ENCODE measurements at regions not wholly inside any gene's neighbourhood (a gene's known extent, or its start where the extent isn't known, plus 50 kb on each side); places are given as distances from the start of the nearest gene placed in this dataset.

DNA sequence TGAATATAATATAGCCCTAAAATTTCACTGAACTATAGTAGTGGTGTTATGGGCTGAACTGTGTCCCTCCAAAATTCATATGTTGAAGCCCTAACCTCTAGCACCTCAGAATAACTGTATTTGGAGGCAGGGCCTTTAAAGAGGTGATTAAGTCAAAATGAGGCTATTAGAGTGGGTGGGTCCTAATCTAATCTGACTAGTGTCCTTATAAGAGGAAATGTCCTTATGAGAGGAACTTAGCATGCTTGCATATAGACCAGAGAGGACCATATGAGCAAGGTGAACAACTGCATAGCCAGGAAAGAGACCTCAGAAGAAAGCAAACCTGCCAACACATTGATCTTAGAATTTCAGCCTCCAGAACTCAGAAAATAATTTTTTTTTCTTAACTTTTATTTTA, 238.4 kb downstream of the ZEB2 start:
- DNase-seq (ENCODE audit: low read depth), result no peak

DNA sequence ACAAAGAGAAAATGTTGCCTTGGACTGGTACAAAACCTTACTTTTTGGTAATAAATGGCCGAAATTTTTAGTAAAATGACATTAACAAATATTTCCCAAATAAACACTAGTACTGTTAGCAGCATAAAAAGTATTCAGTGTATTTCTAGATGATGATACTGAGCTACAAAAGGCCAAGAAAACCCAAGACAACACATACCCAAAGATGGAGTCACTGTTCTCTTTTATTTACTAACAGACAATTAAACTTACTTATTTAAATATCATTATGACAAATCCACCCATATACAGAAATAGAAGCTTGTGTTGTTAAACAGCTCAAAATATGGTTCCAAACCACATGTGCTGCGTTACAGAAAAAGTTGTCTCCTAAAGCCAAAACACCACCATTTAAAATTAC, 239.9 kb downstream of the ZEB2 start:
- no peak for DNase-seq (ENCODE audit: low read depth)

DNA sequence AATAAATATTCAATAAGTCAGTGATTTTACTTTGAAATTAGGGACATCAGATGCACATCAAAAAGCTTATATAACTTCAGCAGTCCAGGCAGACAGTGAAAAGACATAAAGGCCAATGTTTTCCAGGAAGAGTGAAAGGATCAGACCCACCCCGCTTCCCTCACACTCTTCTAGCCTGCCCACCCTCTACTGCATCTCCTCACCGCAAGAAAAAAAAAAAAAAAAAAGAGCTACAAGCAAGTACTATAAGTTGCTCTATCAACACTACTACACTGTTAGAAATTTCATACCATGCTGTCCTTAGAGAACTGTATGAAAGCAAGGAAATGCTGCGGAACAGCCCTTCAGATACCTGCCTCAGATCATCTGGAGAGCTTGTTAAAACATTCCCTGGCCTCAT, 240.8 kb downstream of the ZEB2 start:
- DNase-seq (ENCODE audit: low read depth), result no peak

DNA sequence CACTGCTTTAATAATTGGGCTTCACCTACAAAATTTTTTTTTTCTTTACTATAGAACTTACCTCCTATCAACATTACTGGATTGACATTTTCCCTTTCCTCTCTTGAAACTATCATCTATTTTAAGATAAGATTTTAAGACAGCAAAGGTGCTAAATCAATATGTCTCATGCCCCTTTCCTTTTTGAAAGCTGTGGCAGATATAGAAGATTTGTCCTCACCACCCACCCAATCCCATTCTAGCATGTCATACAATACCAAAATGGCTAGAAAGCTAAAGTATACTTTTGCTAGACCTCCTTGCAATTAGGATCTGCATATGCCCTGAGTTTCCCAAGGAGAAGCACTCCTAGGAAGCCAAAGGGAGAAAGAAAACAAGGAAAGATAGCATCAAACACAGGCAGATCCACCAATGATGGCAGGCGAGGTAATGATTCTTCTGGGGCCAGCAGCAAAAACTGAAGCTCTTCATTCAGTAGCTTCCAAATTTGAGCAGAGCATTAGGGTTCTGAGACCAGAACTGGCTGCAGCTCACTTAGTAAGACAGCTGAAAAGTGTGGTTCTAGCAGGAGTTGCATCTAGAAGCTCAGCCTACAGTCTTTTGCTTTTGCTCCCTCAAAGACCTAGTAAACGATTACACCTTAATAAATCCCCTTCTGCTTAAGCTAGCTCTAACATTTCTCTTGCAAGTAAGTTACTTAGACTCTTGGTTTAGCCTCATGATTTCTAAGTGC, 242.1 kb downstream of the ZEB2 start:
- DNase-seq (ENCODE audit: low read depth), result no peak

DNA sequence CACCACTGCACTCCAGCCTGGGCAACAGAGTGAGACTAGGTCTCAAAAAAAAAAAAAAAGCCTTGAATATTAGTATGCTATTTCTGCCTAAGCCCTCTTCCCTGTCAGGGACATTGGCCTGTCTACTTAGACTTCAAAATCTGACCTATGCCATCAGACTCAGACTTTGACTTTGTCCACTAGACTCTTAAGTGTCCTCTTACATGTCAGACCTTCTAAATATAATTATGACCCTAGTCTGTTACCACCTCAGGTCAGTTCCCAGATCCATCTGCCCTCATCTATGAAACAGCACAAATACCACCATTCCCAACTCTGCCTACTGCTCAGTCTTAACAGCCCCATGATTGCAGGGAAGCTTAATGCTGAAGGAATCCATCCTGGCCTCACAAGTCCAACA, 244.6 kb downstream of the ZEB2 start:
- DNase-seq (ENCODE audit: low read depth), result no peak

DNA sequence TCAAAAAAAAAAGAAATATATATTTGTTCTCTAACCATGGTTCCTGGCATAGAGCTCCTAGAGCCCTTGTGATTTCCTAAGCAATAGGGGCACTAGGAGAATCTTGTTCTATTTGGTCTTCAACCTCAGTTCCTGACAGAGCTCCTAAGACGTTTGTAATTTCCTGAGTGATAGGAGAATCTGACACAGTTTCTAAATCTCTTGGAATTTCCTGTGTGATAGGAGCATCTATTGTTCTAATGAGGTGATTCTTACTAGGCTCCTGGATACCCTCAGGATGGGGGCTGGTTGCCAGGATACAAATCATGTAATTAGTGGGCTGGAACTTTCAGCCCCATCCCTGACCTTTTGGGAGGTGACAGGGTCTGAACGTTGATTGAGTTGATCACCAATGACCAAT, 245.8 kb downstream of the ZEB2 start:
- DNase-seq (ENCODE audit: low read depth), result no peak

DNA sequence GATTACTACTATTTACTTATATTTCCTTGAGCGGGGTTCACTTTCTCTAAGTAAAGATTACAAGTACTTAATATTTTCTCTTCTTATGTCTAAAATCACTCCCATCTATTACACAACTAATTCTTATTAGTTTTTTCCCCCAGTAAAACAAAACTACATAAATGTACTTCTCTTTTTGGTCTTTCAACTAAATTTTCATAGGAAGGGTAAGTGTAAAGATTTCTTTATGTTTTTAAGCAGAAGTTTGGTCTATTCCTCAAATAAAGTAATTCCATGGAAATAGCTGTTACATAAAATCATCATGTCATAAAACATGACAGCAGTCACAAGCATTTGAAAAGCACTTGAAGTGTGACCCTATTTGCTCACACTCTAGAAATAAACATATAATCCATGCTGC, 249.0 kb downstream of the ZEB2 start:
- DNase-seq (ENCODE audit: low read depth), result no peak

DNA sequence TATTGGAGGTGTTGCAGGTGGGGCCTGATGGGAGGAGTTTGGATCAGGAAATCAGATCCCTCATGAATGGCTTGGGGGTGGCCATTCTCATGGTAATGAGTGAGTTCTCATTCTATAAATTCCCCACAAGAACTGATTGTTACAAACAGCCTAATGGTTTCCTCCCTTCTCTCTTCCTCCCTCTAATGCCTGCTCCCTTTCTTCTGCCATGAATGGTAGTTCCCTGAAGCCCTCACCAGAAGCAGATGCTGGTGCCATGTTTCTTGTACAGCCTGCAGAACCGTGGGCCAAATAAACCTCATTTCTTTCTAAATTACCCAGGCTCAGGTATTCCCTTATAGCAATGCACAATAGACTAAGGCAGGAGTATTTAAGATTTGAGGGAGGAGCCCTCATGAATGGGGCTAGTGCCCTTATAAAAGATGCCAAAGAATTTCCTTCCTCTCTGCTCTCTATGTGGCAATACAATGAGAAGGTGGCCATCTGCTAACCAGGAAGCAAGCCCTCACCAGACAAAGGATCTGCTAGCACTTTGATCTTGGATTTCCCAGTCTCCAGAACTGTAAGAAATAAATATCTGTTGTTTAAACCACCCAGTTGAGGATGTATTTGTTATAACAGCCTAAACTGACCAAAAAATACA, 251.8 kb downstream of the ZEB2 start:
- no peak for DNase-seq (ENCODE audit: low read depth)

DNA sequence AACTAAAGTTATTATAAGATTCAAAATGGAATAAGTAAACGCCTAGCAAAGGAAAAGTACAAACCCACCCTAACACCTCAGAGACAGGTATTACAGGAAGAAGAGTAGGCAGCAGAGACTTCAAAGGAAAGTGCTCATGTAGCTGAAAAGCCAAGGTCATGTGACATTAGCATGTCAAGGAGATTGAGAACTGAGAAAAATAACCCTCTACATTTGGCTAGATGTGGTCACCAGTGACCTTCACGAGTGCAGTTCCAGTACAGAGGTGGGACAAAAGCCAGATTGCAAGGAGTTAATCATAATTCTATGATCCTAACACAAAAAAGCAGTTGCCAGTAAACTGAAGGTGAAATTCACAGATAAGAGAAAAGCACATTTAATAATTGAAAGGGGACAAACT, 252.7 kb downstream of the ZEB2 start:
- no peak for DNase-seq (ENCODE audit: low read depth)

DNA sequence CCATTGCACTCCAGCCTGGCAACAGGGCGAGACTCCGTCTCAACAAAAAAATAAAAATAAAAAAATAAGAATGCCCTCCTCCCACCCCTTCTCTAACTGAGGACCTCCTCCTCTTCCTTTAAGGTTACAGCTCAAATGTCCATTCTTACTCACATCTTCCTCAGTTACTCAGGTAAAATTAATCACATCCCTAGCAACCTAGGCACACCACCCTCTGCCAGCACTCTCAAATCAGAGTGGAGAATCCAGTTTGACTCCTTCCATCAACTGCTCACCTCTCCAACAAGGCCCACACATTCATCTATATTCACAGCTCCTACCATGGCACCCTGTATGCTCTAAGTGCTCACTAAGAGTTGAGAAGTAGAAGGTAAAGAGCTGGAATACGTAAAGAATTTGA, 254.3 kb downstream of the ZEB2 start:
- DNase-seq (ENCODE audit: low read depth), result no peak

DNA sequence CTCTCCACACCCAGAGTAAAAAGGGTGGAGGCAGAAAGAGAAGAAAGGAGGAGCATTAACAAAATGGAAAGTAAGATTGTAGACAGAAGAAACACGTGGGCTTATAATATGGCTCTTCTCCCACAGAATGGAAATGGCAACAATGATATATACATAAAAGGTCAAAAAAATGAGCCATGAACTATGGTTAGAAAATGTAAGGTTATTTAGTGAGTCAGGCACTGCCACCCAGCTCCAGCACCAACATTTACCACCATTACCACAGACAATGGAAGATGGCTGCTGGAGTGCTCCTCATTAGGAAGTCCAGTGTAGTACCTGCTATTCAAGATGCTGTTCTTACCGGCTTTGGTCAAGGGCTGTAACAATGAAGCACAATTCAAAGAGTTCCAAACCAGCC, 258.0 kb downstream of the ZEB2 start:
- DNase-seq (ENCODE audit: low read depth), result no peak

DNA sequence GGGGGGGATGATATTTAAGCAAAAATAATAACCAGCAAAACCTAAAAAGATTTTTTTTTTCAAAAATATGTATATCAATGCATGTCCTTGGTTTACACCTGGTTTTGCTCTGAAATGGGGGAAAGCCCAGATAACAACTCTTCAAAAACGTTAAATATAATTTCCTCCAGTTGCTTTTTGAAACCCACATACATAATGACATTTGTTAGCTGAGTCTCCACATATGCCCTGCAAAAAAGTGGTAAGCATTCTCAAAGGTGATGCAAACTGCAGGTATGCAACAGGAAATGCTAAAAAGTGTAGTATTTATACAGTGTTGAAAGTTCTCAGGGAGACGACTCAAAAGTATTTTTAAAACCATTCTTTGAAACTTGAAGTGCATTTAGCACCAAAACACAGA, 258.6 kb downstream of the ZEB2 start:
- DNase-seq (ENCODE audit: low read depth), result no peak

DNA sequence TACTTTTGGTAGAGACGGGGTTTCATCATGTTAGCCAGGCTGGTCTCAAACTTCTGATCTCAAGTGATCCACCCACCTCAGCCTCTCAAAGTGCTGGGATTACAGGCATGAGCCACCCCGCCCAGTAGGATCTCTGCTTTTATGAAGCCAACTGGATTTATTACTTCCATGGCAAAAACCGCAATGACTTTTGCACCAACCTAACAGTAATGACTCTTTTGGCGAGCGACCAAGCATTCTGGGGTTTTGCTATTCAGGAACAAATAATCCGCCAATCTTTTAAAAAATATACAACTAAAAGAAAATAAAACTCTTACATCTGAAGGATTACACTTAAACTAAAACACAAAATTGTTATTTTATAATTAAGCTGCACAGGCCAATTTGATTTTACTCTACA, 260.6 kb downstream of the ZEB2 start:
- DNase-seq (ENCODE audit: low read depth), result no peak

DNA sequence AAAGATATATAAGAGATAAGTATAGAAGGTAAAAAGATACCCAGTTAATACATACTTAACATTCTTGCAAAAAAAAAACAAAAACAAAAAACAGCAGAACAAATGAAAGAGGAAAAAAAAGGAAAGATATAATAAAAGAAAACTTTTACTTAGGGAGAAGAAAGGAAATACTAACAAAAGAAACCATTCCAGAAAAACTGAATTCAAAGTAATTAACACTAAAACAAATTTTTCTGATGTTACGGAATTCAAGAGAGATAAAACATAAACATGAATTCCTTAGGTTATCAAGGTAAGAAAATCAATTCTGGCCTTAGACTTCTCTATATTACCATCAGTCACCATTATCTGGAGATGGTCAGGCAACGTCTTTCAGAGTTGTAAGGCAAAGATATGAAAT, 261.8 kb downstream of the ZEB2 start:
- no peak for DNase-seq (ENCODE audit: low read depth)

DNA sequence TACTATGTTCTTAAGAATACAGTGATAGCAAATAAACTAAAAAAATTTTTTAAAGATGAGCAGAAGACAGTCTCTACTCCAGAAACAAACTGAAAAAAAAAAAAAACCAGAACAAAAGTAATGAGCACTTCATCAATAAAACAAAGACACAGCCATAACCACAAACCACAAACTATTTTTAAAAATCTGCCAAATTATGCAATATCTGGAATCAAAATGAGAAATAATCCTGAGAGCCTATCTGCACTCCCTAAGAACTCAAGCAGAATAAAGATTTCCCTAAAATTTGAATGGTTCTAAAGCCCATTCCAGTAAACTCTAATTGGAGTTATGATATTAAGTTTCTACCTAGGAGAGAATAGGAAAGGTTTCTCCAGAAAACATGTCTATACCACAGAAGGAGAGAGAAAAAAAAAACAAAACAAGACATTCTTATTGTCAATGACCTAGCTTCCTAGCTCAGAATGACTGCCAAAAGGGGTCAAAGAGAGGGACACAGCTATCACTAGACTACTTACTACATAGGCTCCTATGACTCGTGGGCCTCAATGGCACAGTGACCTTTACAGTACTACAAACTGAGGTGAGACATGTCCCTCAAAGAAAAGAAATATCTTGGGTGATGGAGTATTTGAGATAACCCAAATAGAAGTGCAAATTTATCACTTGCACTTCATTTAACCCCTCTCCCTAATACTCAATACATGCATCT, 262.8 kb downstream of the ZEB2 start:
- no peak for DNase-seq (ENCODE audit: low read depth)

DNA sequence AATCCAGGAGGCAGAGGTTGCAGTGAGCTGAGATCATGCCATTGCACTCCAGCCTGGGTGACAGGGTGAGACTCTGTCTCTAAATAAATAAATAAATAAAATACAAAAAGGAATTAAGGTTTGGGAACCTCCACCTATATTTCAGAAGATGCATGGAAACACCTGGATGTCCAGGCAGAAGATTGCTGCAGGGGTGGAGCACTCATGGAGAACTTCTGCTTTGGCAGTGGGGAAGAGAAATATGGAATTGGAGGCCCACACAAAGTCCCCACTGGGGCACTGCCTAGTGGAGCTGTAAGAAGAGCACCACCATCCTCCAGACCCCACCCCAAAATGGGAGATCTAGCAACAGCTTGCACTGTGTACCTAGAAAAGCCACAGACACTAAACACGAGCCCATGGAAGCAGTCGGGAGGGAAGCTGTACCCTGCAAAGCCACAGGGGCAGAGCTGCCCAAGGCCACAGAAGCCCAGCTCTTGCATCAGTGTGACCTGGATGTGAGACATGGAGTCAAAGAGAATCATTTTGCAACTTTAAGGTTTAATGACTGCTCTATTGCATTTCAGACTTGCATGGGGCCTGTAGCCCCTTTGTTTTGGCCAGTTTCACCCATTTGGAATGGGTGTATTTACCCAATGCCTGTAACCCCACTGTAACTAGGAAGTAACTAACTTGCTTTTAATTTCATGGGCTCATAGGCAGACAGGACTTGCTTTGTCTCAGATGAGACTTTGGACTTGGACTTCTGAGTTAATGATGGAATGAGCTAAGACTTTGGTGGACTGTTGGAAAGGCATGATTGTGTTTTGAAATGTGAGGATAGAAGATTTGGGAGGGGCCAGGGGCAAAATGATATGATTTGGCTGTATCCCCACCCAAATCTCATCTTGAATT, 265.3 kb downstream of the ZEB2 start:
- DNase-seq (ENCODE audit: low read depth), result no peak

DNA sequence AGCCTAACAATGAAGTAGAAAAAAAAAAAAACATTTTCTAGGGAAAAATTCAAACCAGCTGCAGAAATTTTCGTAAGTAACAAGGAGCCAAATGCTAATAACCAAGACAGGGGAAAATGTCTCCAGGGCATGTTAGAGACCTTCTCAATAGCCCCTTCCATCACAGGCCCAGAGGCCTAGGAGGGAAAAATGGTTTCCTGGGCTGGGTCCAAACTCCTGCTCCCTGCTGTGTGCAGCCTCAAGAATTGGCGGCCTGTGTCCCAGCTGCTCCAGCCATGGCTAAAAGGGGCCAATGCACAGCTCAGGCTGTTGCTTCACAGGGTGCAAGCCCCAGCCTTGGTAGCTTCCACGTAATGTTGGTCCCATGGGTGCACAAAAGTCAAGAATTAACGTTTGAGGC, 266.2 kb downstream of the ZEB2 start:
- no peak for DNase-seq (ENCODE audit: low read depth)

DNA sequence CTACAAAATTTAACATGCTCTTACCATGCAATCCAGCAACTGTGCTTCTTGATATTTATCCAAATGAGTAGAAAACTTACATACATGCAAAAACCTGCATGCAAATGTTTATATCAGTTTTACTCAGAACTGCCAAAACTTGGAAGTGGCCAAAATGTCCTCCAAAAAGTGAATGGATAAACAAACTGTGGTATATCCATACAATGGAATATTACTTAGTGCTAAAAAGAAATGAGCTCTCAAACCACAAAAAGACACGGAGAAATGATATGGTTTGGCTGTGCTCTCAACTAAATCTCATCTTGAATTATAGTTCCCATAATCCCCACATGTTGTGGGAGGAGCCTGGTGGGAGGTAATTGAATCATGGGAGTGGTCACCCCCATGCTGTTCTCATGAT, 267.2 kb downstream of the ZEB2 start:
- no peak for DNase-seq (ENCODE audit: low read depth)

DNA sequence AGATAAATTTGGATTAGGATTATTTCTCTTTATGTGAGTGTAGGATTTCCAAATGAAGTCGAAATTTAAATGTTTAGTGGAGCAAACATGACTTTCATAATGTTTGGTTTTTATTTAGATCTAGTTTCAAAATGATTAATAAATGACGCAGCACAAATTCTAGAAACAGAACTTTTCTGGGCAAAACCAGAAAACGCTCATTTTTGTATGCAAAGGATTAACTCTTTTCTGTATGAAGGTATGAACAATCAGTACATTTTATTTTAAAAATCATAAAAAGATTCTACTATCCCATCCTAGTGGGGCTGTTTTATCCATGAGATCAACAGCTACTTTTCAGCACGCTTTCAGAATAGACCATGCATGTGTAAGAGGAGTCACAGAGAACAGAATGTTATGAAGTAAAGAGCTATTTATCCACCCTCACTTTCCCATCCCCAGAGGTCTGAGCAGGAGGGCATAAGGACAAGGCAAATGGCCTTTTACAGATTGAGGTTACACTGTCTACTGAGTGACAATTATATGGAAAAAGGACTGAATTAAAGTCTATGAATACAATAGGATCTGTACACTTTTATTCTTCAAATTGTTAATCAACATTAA, 270.8 kb downstream of the ZEB2 start:
- DNase-seq (ENCODE audit: low read depth), result no peak

DNA sequence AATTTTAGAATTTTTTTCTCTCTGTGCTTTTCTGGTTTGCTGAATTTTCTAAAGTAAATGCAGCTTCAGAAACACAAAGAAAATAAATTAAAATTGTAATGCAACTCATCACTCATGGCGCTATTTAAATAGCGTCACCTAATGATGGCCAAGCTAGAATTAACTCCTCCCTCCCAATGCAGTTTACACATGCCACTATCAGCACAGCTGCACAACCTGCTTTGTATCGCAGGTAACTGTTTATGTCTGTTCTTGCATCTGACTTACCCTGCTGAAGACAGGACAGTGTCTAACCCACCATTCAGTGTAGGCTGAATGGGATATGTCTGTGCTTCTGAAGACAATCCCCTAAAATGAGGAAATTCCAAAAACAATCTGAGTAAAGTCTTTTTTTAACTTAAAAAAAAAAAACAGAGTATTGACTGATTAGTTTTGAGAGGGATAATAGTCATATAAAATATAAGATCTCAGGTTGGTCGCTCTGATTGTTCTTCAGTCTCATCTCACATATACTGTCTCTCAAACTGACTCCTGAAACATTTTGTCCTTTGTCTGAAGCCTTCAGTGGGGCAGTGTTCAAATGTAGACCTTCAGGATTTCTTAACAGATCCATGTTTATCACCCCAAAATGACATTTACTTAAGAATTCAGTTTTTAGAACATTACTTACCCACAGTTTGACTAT, 271.4 kb downstream of the ZEB2 start:
- DNase-seq (ENCODE audit: low read depth), result no peak

DNA sequence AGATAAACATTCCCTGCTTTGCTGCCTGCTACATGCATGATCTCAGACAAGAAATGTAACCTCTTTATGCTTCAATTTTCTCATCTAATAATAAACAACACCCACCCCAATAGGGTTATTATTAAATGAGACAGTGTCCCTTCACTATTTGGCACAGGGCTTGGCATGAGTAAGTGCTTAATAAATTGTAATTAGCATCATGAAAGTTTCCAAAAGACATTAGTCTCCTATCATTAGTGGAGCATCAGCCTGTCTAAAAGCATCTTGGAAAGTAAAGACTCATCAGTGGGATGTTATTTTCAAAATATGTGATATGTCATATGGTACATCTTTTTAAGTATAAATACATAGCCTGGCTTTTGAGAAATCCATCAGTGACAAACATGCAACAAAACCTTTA, 275.0 kb downstream of the ZEB2 start:
- no peak for DNase-seq (ENCODE audit: low read depth)

DNA sequence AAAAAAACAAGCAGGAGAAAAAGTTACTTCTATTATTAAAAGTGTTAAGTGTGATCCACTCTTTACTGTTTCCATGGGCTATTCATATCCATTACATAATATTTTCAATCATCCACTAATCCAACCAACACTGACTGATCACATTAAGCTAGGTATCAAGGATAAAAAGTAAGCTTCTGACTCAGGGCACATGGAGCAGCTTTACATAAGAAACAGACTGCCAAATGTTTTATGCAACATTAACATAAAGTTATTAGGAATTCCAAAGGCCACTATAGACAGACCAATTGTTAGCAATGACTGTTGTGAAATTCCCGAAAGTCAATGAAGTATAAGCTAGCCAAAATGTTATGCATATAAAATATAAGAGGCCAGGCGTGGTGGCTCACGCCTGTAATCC, 277.6 kb downstream of the ZEB2 start:
- DNase-seq (ENCODE audit: low read depth), result no peak
